Calu3 (cell line): ENCODE measurements at regions not wholly inside any gene's neighbourhood (a gene's known extent, or its start where the extent isn't known, plus 50 kb on each side); places are given as distances from the start of the nearest gene placed in this dataset.
"Not testable (repeated sequence)": the region's sequence is repeated elsewhere in the genome, so short reads cannot be mapped to it uniquely, and the experiment has no call there.

ENCODE experiments used
- BruUV-seq: library from RNA; stranded (reverse); fragments of 400-500 nt; replicated peaks from 2 replicates; lab custom pipeline; 2021; lab: Mats Ljungman, UMichigan
- CTCF ChIA-PET: fragments of 300-600 bp; sonication (Branson Sonifier 250); formaldehyde crosslinking; loops from one replicate; lab custom pipeline; 2022; ENCODE audit warnings: antibody characterized with exemption; lab: Charles Lee
- DNase-seq: peaks from one replicate; pipeline ENCODE4 v3.0.0; 2022
- H3K27ac Mint-ChIP-seq: one replicate; pipeline ENCODE4 v1.8.0; 2022; ENCODE audit warnings: mixed read lengths; ENCODE audit not compliant: unreplicated experiment
- H3K27me3 Mint-ChIP-seq: one replicate; pipeline ENCODE4 v1.8.0; 2022; ENCODE audit warnings: mixed read lengths; ENCODE audit not compliant: unreplicated experiment
- H3K36me3 Mint-ChIP-seq: one replicate; pipeline ENCODE4 v1.8.0; 2022; ENCODE audit warnings: mild to moderate bottlenecking, moderate library complexity, mixed read lengths; ENCODE audit not compliant: insufficient read depth, unreplicated experiment
- H3K4me1 Mint-ChIP-seq: one replicate; pipeline ENCODE4 v1.8.0; 2022; ENCODE audit warnings: mild to moderate bottlenecking, low read depth, mixed read lengths; ENCODE audit not compliant: unreplicated experiment
- H3K4me3 Mint-ChIP-seq: one replicate; pipeline ENCODE4 v1.8.0; 2022; ENCODE audit warnings: mild to moderate bottlenecking, low read depth, moderate library complexity, mixed read lengths; ENCODE audit not compliant: unreplicated experiment
- H3K9me3 Mint-ChIP-seq: one replicate; pipeline ENCODE4 v1.8.0; 2022; ENCODE audit warnings: low read depth, mixed read lengths; ENCODE audit not compliant: unreplicated experiment
- intact Hi-C: fragments of 100-400 bp; cut with micrococcal nuclease; formaldehyde crosslinking; loops from one replicate; pipeline ENCODE4 v1.10.0; 2022; ENCODE audit not compliant: unreplicated experiment
- TF ChIP-seq, protein P1 (sequence below): fragments of 200-600 bp; IDR thresholded peaks from one replicate; pipeline ENCODE4 v1.8.0; 2022; ENCODE audit warnings: antibody characterized with exemption; ENCODE audit not compliant: unreplicated experiment

DNA sequence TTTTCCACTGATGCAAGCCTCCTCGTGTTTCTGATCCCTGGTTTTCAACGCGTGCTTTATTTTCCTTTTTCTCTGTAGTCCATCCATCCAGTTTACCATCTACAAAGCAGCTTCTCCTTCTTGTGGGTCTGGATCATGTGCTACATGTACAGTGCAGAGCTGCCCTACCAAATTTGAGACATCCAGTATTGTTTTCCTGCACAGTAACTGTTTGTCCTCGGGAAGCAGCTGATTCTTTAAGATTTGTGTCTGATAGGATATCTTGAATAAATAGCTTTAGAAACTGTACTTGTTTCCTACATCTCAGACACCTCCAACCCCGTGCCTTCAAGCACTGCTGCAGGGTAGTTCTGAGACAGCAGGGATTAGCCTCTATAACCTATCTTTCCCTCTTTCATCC is 368.1 kb upstream of the FAR2 start:
- BruUV-seq = no TSS peak
- no peak for DNase-seq
- H3K4me3 Mint-ChIP-seq = no peak overlapping the region
- intact Hi-C loops = loop anchor here (10.0 kb wide), 1 partner anchor 94 kb away; no protein-coding TSS in a partner anchor
- TF ChIP-seq, protein P1, sequence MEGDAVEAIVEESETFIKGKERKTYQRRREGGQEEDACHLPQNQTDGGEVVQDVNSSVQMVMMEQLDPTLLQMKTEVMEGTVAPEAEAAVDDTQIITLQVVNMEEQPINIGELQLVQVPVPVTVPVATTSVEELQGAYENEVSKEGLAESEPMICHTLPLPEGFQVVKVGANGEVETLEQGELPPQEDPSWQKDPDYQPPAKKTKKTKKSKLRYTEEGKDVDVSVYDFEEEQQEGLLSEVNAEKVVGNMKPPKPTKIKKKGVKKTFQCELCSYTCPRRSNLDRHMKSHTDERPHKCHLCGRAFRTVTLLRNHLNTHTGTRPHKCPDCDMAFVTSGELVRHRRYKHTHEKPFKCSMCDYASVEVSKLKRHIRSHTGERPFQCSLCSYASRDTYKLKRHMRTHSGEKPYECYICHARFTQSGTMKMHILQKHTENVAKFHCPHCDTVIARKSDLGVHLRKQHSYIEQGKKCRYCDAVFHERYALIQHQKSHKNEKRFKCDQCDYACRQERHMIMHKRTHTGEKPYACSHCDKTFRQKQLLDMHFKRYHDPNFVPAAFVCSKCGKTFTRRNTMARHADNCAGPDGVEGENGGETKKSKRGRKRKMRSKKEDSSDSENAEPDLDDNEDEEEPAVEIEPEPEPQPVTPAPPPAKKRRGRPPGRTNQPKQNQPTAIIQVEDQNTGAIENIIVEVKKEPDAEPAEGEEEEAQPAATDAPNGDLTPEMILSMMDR = no peak
- peaks cover 3% of the 10 kb centered on the region for H3K9me3 Mint-ChIP-seq
- CTCF ChIA-PET = no interaction called here
- H3K27me3 Mint-ChIP-seq = no peaks in the 10 kb centered on the region
- peaks cover 14% of the 10 kb centered on the region for H3K4me1 Mint-ChIP-seq
- peak overlapping the region; percentile 16 for H3K27ac Mint-ChIP-seq
- peaks cover 5% of the 10 kb centered on the region for H3K36me3 Mint-ChIP-seq

DNA sequence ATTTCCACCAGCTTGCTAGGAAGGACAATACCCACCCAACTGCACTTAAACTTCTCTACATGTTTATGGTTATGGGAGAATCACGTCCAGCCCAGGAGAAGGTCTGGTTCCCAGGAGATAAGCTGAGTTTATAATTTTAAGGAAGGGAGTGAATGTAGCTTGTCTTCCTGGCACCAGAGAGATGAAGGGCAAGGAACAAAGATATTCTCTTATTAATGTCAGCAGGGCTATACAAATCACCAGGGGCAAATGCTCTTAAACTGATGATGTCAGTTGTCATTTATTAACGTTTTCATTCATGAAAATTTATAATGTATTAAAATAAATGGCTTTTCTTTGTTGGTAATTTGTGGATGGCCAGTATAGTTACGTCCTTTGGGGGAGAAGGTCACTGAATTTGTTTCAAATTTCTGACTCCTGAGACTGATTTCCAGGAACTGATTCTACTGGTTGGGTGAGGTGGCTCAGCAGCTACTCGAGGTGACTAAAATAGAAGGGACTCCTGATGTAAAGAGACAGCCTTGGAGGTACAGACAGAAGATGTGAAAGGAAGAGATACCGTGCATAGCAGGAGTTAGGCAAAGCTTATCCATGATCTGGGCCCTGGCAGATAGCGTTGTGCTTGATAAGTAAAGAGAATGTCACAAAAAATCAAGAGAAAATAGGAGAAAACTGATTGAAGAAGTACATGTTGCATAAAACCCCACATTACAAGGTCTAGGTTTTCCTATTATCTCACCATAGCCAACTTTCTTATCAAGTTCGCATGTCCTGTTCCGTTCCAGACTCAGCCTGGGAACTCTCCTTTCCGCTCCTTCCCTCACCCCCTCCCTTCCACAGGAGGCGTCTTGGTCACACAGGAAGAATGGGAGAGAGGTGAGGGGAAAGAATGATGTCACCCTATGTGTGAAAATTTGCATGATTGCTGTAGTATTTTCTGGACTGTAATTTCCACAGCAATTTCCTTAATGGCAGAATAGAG is 367.1 kb upstream of the FAR2 start:
- no TSS peak for BruUV-seq
- H3K9me3 Mint-ChIP-seq = peaks cover 5% of the 10 kb centered on the region
- intact Hi-C loops = loop anchor here (10.0 kb wide), 1 partner anchor 93 kb away; no protein-coding TSS in a partner anchor
- peaks cover 5% of the 10 kb centered on the region for H3K36me3 Mint-ChIP-seq
- H3K27me3 Mint-ChIP-seq = no peaks in the 10 kb centered on the region
- CTCF ChIA-PET = no interaction called here
- DNase-seq = no peak
- H3K4me3 Mint-ChIP-seq = no peak overlapping the region
- peak overlapping the region; percentile 16 for H3K27ac Mint-ChIP-seq
- H3K4me1 Mint-ChIP-seq = peaks cover 18% of the 10 kb centered on the region
- TF ChIP-seq, protein P1 = no peak

DNA sequence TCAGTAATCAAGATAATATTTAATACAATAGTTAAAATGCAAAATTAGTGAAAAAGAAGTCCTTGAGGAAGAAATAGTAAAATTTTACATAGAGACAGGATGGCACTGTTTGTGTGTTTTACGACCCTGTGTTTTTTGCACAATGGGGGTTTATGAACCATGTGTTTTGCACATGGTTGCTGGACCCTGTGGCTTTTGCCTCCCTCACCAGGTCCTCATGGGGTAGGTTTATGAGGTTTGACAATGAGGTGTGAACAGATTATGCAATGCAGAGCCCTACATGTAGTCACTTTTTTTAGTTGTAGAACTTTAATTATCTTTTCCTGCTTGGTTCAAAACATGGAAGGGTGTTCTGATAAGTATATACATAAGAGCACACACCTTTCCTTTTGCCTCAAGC is 366.3 kb upstream of the FAR2 start:
- Mint-ChIP-seq H3K36me3 (peaks cover 5% of the 10 kb centered on the region), H3K9me3 (peaks cover 6% of the 10 kb centered on the region), H3K27ac (no peak overlapping the region), H3K4me3 (no peak overlapping the region), H3K27me3 (no peaks in the 10 kb centered on the region), H3K4me1 (peaks cover 22% of the 10 kb centered on the region)
- CTCF ChIA-PET = no interaction called here
- no TSS peak for BruUV-seq
- intact Hi-C loops = loop anchor here (10.0 kb wide), 1 partner anchor 92 kb away; no protein-coding TSS in a partner anchor
- TF ChIP-seq, protein P1 = no peak
- no peak for DNase-seq

- Mint-ChIP-seq H3K4me1 (peaks cover 13% of the 10 kb centered on the region), H3K27ac (no peak overlapping the region), H3K4me3 (no peak overlapping the region), H3K36me3 (no peaks in the 10 kb centered on the region), H3K9me3 (peaks cover 6% of the 10 kb centered on the region), H3K27me3 (no peaks in the 10 kb centered on the region)
- intact Hi-C loops = loop anchor here (10.0 kb wide), 1 partner anchor 88 kb away; no protein-coding TSS in a partner anchor
- CTCF ChIA-PET = no interaction called here
- TF ChIP-seq, protein P1 = no peak
- DNase-seq = no peak
- no TSS peak for BruUV-seq
Measured at GRCh38 chr12:28787151-28787550, 361.9 kb upstream of the FAR2 start.

DNA sequence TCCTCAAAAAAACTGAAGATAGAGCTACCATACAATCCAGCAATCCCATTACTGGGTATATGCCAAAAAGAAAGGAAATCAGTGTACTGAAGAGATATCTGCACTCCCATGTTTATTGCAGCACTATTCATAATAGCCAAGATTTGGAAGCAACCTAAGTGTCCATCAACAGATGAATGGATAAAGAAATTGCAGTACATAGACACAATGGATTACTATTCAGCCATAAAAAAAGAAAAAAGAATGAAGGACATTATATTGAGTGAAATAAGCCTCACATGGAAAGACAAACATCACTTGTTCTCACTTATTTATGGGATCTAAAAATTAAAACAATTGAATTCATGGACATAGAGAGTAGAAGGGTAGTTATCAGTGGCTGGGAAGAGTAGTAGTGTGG is 360.8 kb upstream of the FAR2 start:
- H3K36me3 Mint-ChIP-seq, BruUV-seq, CTCF ChIA-PET, H3K27ac Mint-ChIP-seq, H3K4me1 Mint-ChIP-seq, H3K4me3 Mint-ChIP-seq, DNase-seq, H3K27me3 Mint-ChIP-seq, H3K9me3 Mint-ChIP-seq: not testable (repeated sequence)
- intact Hi-C loops = loop anchor here (10.0 kb wide), 1 partner anchor 87 kb away; no protein-coding TSS in a partner anchor
